GM18867 (cell line): ENCODE measurements at regions not wholly inside any gene's neighbourhood (a gene's known extent, or its start where the extent isn't known, plus 50 kb on each side); places are given as distances from the start of the nearest gene placed in this dataset.

ENCODE experiments used
- ATAC-seq: cut with Tn5 transposase; IDR thresholded peaks from one replicate; pipeline ENCODE4 v1.9.1; 2021; ENCODE audit warnings: mild to moderate bottlenecking, moderate library complexity; ENCODE audit not compliant: unreplicated experiment

DNA sequence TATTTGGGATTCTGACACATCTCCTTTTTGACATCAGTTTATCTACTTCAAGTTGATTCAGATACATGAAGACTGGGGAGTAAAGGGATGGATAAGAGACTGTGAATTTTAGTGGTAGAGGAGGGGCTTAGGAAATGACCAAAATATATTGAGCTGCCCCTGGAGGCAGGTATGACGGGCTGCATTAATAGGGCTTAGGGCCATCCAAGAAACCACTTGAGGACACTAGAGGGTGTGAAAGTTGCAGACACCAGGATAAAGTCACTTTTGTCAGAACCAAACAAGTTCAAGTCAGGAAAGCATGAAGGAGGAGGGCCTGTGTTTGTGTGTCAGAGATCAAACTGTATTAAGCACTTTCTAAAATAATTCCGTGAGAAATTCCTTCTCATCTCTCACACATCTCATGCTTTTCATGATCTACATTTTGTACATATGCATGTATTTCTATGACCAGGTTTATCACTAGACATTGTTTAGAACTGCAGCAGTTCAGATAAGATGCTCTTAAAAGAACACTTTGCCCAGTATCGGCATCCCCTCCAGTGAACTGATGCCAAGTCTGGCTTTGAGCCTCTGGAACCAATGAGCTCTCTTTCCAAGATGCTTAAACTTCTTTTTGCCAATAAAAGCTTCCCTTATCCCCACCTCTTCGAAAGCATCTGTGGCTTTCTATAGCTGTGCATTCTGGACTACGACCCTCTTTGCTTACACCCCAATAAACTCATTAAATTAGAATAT is 136.9 kb downstream of the SLC38A1 start:
- no peak for ATAC-seq

DNA sequence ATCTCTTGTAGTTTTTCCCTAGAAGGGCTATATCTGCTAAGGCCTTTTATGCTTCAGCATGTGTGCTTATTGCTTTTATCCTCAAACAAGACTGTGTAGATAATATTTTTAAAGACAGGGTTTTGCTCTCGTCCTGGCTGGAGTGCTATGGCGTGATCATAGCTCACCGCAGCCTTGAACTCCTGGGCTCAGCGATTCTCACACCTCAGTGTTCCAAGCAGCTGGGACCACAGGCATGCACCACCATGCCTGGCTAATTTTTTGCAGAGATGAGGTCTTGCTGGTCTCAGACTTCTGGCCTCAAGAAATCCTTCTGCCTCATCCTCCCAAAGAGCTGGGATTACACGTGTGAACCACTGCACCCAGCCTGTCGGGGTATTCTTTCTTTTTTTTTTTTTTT is 137.3 kb upstream of the SCAF11 start:
- ATAC-seq: no peak

DNA sequence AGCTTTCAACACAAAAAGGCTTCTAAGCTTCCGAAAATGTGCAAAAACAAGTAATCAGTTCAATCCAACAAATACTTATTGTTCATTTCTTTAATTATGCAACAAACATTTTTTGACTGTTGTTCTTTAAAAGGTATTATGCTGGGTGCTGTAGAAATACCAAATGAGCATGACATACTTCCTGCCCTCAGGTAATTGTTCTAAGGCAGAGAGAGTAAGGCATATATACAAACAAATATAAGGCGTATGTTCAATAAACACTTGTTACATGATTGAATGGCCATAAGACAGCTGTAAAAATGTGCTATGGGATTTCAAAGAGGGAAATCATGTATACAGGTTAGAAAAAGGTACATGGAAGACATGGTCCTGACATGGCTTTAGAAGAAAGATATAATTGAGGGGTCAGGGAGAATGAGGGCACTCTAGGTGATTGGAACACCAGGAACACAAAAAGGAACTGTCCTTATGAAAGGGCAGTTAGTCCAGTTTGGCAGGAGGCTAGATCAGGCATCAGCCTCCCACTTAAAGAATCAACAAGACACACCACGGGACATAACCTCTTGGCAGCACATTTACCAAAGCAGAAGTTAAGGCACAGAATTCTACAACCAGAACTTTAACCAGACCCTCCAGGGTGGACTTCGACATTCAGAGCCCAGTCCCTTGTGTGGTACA is 135.8 kb upstream of the SCAF11 start:
- ATAC-seq: no peak

- ATAC-seq: peak; percentile 83
These were observed 134.7 kb upstream of the SCAF11 start for GRCh38 chr12:46124848-46125619.

GRCh38 chr12:46124132-46124847 is 133.9 kb upstream of the SCAF11 start:
- ATAC-seq: no peak

DNA sequence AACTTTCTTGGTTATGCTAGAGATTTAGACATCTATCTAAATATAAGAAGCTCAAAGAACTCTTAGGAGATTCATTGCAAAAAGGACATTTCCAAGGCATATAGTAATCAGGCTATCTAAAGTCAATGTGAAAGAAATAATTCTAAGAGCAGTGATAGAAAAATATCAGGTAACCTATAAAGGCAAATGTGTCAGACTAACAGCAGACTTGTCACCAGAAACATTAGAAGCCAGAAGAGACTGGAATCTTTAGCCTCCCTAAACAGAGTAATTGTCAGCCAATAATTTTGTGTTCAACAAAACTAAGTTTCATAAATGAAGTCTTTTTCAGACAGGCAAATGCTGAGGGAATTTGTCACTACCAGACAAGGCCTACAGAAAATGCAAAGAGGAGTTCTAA is 122.0 kb upstream of the SCAF11 start:
- ATAC-seq: no peak

- no peak for ATAC-seq
These were observed 121.3 kb upstream of the SCAF11 start for GRCh38 chr12:46111715-46112114.

DNA sequence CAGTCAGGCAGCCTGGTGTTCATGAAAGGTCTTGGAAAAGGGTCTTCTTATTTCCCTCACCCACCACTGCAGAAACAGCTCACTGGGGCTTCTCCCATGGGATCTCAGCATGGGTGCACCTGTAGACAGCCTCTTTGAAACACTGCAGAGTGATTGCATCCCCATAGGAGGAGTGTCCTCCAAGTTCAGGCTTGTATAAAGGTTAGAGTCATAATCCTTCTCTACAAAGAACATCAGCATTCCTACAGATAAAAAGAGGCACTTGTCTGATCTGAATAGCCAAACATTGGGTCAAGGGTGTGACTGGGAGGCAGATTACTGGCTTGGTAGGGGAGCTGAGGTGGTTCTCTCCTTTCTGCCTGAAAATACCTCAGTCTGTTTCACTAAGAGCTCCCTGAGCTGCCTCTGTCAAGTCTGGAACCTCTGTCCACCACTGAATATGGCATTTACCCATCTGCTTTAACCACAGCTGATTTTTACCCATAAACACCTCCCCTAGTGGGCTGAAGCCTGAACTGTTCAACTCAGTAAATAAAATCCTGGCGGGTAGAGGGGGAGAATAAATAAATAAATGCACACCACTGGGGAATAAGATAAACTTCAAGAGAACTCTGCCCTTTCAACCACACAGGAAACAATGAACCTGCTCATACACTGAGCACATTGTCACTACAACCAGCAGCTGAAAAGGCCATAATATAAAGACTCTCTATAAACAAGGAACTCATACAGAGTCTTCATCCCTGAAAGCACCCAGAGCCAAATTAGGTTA is 120.7 kb upstream of the SCAF11 start:
- ATAC-seq: no peak

DNA sequence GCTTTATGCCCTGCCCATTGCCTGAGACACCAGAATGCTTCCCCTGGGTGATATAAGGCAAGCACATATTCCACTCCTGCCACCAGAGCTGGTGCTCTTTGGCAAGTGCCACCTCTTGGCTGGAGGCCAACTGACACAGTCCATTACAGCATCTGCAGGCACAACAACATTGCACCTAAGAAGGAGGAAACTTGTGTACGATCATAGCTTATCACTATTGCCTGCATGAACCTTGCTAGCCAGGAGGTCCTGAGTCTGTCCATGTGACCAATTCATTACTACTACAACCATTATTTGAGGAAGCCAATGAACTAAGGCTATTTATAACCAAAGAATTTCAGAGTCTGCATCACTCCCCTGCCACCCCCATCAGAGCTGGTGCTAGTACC is 119.8 kb upstream of the SCAF11 start:
- no peak for ATAC-seq

- ATAC-seq: no peak
These were observed 119.2 kb upstream of the SCAF11 start for GRCh38 chr12:46109343-46110222.

GRCh38 chr12:46108721-46109120 is 118.3 kb upstream of the SCAF11 start:
- peak; percentile 73 for ATAC-seq

DNA sequence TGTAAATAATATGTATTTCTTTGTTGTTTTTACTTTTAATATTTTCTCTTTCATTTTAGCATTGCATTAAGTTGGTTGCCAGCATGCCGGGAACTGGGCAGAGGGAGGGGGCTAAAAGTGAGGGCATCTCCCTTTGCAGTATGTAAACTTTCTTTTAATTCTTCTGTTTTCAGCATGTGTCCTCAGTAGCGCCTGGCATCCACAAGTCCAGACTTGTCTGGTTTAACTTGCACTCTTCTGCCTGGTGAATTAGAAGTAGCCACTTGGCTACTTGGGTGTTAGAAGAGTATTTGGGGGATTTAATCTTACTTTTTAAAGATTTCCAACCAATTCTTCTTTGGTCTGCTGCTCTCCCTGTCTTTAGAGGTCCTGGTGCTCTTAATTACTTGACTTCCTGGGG is 117.2 kb upstream of the SCAF11 start:
- no peak for ATAC-seq

GRCh38 chr12:46105735-46106134 is 115.4 kb upstream of the SCAF11 start:
- ATAC-seq: no peak

DNA sequence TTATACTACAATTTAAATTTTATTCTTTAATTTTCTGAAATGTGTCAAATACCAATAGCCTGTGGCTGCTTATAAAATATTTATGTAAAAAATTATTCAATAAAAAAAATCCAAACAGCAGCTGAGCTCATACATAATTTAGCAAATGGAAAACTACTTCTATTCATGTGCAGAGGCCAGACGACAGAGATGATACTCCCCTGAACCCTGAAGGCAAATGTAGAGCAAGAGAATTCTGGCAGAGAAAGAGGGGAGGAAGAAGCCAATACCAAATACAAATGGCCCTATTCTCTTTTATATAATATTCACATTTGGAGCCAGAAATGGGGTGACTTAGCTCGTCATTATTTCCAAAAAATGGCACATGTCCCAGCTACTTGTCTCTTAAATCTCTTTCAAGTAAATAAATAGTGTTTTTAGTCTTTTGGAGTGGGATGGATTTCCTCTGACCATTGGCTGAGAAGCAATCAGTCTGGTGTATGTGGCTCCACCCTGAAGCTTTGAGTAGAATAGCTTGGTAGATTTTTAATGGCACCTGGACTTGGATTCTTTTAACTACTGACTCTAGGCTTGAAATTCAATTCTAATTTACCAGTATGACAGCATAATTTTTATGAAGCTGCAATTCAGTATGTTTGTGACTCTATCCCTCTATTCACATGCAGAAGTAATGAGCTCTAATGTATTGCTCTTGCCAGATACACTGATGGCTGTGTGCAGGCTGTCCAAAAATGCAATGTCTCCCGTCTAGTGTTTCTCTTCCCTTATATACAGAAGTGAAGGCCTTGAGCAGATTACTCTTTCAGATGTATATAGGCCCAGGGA is 113.4 kb upstream of the SCAF11 start:
- ATAC-seq: no peak

DNA sequence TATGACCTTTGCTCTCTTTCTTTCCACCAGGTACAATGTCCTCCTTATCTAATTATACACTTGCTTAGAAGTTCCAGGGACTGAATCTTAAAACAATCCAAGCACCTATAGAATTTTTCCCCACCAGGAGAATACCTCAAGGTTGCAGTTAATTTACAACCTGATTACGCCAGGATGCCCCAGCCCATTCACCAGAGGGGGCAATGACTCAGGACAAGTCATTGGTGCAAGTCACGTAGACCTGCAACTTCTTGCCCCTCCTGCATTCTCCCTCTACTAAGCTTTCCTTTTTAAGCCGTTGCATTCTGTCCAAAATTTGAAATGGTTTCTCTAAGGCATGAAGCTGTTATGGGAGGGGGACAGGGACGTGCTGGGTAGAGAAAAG is 111.1 kb upstream of the SCAF11 start:
- ATAC-seq: no peak

GRCh38 chr12:46100551-46101484 is 110.4 kb upstream of the SCAF11 start:
- no peak for ATAC-seq

GRCh38 chr12:46089414-46090162 is 99.2 kb upstream of the SCAF11 start:
- no peak for ATAC-seq
